HepG2 (cell line): ENCODE measurements at regions not wholly inside any gene's neighbourhood (a gene's known extent, or its start where the extent isn't known, plus 50 kb on each side); places are given as distances from the start of the nearest gene placed in this dataset.

Experiments used
- ATAC-seq: fragments of 200-7000 bp; cut with Tn5 transposase; 3 replicates; pipeline ENCODE4 v1.9.1; 2020; ENCODE audit warnings: mild to moderate bottlenecking, moderate library complexity
- BruUV-seq: library from RNA; stranded (reverse); fragments of 400-500 nt; replicated peaks from 2 replicates; lab custom pipeline; 2021; lab: Mats Ljungman, UMichigan
- CTCF ChIA-PET: fragments of 300-600 bp; formaldehyde crosslinking; extraction: SDS; loops from one replicate; lab custom pipeline; 2021; ENCODE audit warnings: low total read pairs, inconsistent platforms, low intra/inter-chr PET ratio; lab: Yijun Ruan, JAX
- POLR2A ChIA-PET: fragments of 350-600 bp; sonication (Branson Sonifier 250); formaldehyde crosslinking; loops from one replicate; lab custom pipeline; 2020; ENCODE audit warnings: antibody characterized with exemption, inconsistent platforms; lab: Yijun Ruan, JAX
- DNase-seq: peaks from one replicate; pipeline ENCODE4 v3.0.0-alpha.2; 2015; ENCODE audit warnings: low spot score
- FAIRE-seq: peaks from 3 replicates; lab custom pipeline; 2011; peaks lifted over from hg19 to GRCh38; lab: Jason Lieb, UNC
- H2AFZ ChIP-seq: one replicate; pipeline ENCODE4 v1.6.1; 2011; ENCODE audit warnings: low read length, inconsistent platforms
- H3K27ac ChIP-seq: fragments of 300-600 bp; 3 replicates; pipeline ENCODE4 v1.8.0; 2011; ENCODE audit warnings: mixed run types, mild to moderate bottlenecking, mixed read lengths, low read length, inconsistent platforms; ENCODE audit not compliant: insufficient read depth; ENCODE audit errors: extremely low read length
- H3K27me3 ChIP-seq, 2 experiments: fragments of 200-600 bp in 1 of 2; 2 replicates in 1 of 2; 3 replicates in 1 of 2; pipeline versions ENCODE4 v1.6.0 to v1.8.0; 2011; ENCODE audit warnings: low read length in 2 of 2, mild to moderate bottlenecking in 2 of 2, moderate library complexity in 2 of 2, inconsistent platforms in 1 of 2; ENCODE audit not compliant: insufficient read depth in 2 of 2, control insufficient read depth in 1 of 2
- H3K36me3 ChIP-seq, 2 experiments: fragments of 200-600 bp in 1 of 2; replicated peaks in 1 of 2; 2 replicates in 1 of 2; 3 replicates in 1 of 2; pipeline versions ENCODE4 v1.5.1 to v1.8.0; 2011; ENCODE audit warnings: low read length in 2 of 2, inconsistent platforms in 1 of 2; ENCODE audit not compliant: insufficient read depth in 2 of 2, control insufficient read depth in 1 of 2
- H3K4me1 ChIP-seq: 2 replicates; pipeline ENCODE4 v1.5.1; 2012; ENCODE audit warnings: low read length, inconsistent platforms; ENCODE audit not compliant: insufficient read depth
- H3K4me2 ChIP-seq: 2 replicates; pipeline ENCODE4 v1.6.0; 2011; ENCODE audit warnings: low read depth, low read length, inconsistent platforms
- H3K4me3 ChIP-seq, 3 experiments: fragments of 200-600 bp in 1 of 3; sonication (generic), shearing (Covaris generic) in 1 of 3; replicated peaks in 1 of 3; 2 replicates each; pipeline ENCODE4 v1.5.1; 2011 to 2016; ENCODE audit warnings: low read length in 3 of 3, inconsistent platforms in 2 of 3, low read depth in 2 of 3, mild to moderate bottlenecking in 2 of 3, control low read depth in 1 of 3, mixed read lengths in 1 of 3; ENCODE audit not compliant: insufficient read depth in 1 of 3
- H3K79me2 ChIP-seq: one replicate; pipeline ENCODE4 v1.6.1; 2011; ENCODE audit warnings: low read length, inconsistent platforms; ENCODE audit not compliant: insufficient read depth
- H3K9ac ChIP-seq: 2 replicates; pipeline ENCODE4 v1.6.0; 2011; ENCODE audit warnings: mild to moderate bottlenecking, low read depth, low read length, inconsistent platforms; ENCODE audit not compliant: insufficient read depth
- H3K9me3 ChIP-seq: 2 replicates; pipeline ENCODE4 v1.5.1; 2012; ENCODE audit warnings: mild to moderate bottlenecking, low read length
- H4K20me1 ChIP-seq: 2 replicates; pipeline ENCODE4 v1.6.0; 2011; ENCODE audit warnings: inconsistent platforms, mild to moderate bottlenecking, low read length, moderate library complexity; ENCODE audit not compliant: insufficient read depth
- ELF3 ChIP-seq: IDR thresholded peaks from 2 replicates; pipeline ENCODE4 v1.6.1; 2016; ENCODE audit warnings: missing genetic modification reagents, missing compliant biosample characterization
- ERF ChIP-seq: IDR thresholded peaks from 2 replicates; pipeline ENCODE4 v1.6.1; 2018; ENCODE audit warnings: missing biosample characterization, missing genetic modification reagents
- HIVEP1 ChIP-seq: sonication (generic); formaldehyde crosslinking; IDR thresholded peaks from 2 replicates; pipeline ENCODE4 v1.4.0; 2020; ENCODE audit warnings: mild to moderate bottlenecking, missing genetic modification reagents
- ISL2 ChIP-seq: sonication (generic); formaldehyde crosslinking; IDR thresholded peaks from 2 replicates; pipeline ENCODE4 v1.5.0; 2020; ENCODE audit warnings: missing genetic modification reagents
- KAT8 ChIP-seq: IDR thresholded peaks from 2 replicates; pipeline ENCODE4 v1.6.1; 2016; ENCODE audit warnings: missing genetic modification reagents, missing compliant biosample characterization
- MAFG ChIP-seq: sonication (generic); formaldehyde crosslinking; IDR thresholded peaks from 2 replicates; pipeline ENCODE4 v1.5.1; 2020; ENCODE audit warnings: mild to moderate bottlenecking, missing genetic modification reagents
- MED1 ChIP-seq: sonication (generic); formaldehyde crosslinking; IDR thresholded peaks from 2 replicates; pipeline ENCODE4 v1.4.0; 2020; ENCODE audit warnings: missing genetic modification reagents
- NRL ChIP-seq: sonication (generic); formaldehyde crosslinking; IDR thresholded peaks from 2 replicates; pipeline ENCODE4 v1.5.0; 2020; ENCODE audit warnings: missing genetic modification reagents, mild to moderate bottlenecking, moderate library complexity, borderline replicate concordance
- PRPF4 ChIP-seq: fragments of 200-400 bp; formaldehyde crosslinking; IDR thresholded peaks from 2 replicates; pipeline ENCODE4 v1.6.1; 2016; ENCODE audit warnings: low read length, low read depth; ENCODE audit not compliant: poor library complexity, severe bottlenecking
- RFX5 ChIP-seq: IDR thresholded peaks from 2 replicates; pipeline ENCODE4 v1.6.1; 2011; ENCODE audit warnings: low read depth, low read length, improper control_type of control experiment
- SMARCC2 ChIP-seq: fragments of 450-650 bp; IDR thresholded peaks from 2 replicates; pipeline ENCODE4 v1.6.1; 2017; ENCODE audit warnings: antibody characterized with exemption, mild to moderate bottlenecking
- ZBTB21 ChIP-seq: sonication (generic); formaldehyde crosslinking; IDR thresholded peaks from 2 replicates; pipeline ENCODE4 v1.4.0; 2020; ENCODE audit warnings: missing genetic modification reagents
- ZBTB42 ChIP-seq: sonication (generic); formaldehyde crosslinking; IDR thresholded peaks from 2 replicates; pipeline ENCODE4 v1.5.0; 2020; ENCODE audit warnings: mild to moderate bottlenecking, missing genetic modification reagents
- ZNF224 ChIP-seq: sonication (generic); formaldehyde crosslinking; IDR thresholded peaks from 2 replicates; pipeline ENCODE4 v1.5.0; 2020; ENCODE audit warnings: mild to moderate bottlenecking, missing genetic modification reagents
- WGBS: methylation state at CpG from one replicate; pipeline ENCODE4 v1.1.6; 2017; ENCODE audit warnings: low lambda C conversion rate; 5-methylcytosine and 5-hydroxymethylcytosine counted together
- in situ Hi-C: cut with HindIII; loops from 2 replicates; pipeline ENCODE4 v1.10.0; 2017; ENCODE audit warnings: low pct_unique_long_range_greater_than_20kb; ENCODE audit not compliant: extremely low pct_ligation_motif_present
- intact Hi-C: fragments of 100-400 bp; cut with micrococcal nuclease; formaldehyde crosslinking; loops from one replicate; pipeline ENCODE4 v1.10.0; 2022; ENCODE audit not compliant: unreplicated experiment
- TF ChIP-seq, protein P1 (sequence below): IDR thresholded peaks from 2 replicates; pipeline ENCODE4 v1.6.1; 2012; ENCODE audit warnings: inconsistent platforms
- TF ChIP-seq, protein P2 (sequence below): IDR thresholded peaks from 2 replicates; pipeline ENCODE4 v1.6.1; 2016; ENCODE audit warnings: low read depth, borderline replicate concordance
- TF ChIP-seq, protein P3 (sequence below): IDR thresholded peaks from 2 replicates; pipeline ENCODE4 v1.6.1; 2016; ENCODE audit warnings: control low read depth
- TF ChIP-seq, protein P4 (sequence below): sonication (generic); formaldehyde crosslinking; IDR thresholded peaks from 2 replicates; pipeline ENCODE4 v1.5.0; 2020; ENCODE audit warnings: mild to moderate bottlenecking, missing genetic modification reagents
- TF ChIP-seq, protein P5 (sequence below): sonication (generic); formaldehyde crosslinking; IDR thresholded peaks from 2 replicates; pipeline ENCODE4 v1.5.0; 2020; ENCODE audit warnings: missing genetic modification reagents

DNA sequence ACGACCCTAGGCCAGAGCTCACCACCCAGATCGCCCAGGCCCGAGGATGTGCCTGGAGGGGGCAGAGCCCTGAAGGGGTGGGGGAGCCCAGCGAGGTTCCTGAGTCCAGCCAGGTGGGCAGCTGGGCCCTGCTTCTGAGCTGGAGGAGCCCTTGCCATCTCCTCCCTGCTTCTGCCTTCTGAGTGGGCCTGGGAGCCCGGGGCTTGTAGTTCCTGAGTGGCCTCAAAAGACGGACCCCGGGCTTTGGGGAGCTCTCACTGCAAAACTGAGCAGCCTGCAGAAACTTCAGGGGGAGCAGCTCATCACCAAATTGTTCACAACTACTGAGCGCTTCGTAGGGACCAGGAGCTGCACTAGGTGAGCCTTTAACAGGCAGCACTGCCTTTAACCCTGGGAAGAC, 112.1 kb downstream of the NCOR2 start:
- Histone ChIP-seq H3K4me1 (no peaks in the 10 kb centered on the region), H3K9ac (no peak overlapping the region), H3K27ac (no peak overlapping the region), H3K4me2 (no peak overlapping the region), H3K9me3 (no peaks in the 10 kb centered on the region), H3K79me2 (no peaks in the 10 kb centered on the region), H4K20me1 (peaks cover 6% of the 10 kb centered on the region; the same call in 1 of the 2 replicates), H3K4me3 (no peak overlapping the region), H3K36me3 (peaks cover 15 to 18% of the 10 kb centered on the region in 2 experiments; a peak in 4 of 5 replicates), H3K27me3 (no peaks in the 10 kb centered on the region), H2AFZ (no peak overlapping the region)
- TF ChIP-seq PRPF4 (no peak), MED1 (CRISPR knock-in tag) (no peak), ZBTB21 (CRISPR knock-in tag) (no peak), HIVEP1 (CRISPR knock-in tag) (no peak), RFX5 (no peak), ISL2 (CRISPR knock-in tag) (no peak), ERF (no peak), ZNF224 (CRISPR knock-in tag) (no peak), KAT8 (CRISPR knock-in tag) (no peak), SMARCC2 (no peak), ELF3 (CRISPR knock-in tag) (no peak), NRL (CRISPR knock-in tag) (no peak), ZBTB42 (CRISPR knock-in tag) (no peak), MAFG (no peak)
- TF ChIP-seq, protein P1, sequence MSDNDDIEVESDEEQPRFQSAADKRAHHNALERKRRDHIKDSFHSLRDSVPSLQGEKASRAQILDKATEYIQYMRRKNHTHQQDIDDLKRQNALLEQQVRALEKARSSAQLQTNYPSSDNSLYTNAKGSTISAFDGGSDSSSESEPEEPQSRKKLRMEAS, result no peak
- TF ChIP-seq, protein P2, sequence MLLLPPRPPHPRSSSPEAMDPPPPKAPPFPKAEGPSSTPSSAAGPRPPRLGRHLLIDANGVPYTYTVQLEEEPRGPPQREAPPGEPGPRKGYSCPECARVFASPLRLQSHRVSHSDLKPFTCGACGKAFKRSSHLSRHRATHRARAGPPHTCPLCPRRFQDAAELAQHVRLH, result no peak
- TF ChIP-seq, protein P3, sequence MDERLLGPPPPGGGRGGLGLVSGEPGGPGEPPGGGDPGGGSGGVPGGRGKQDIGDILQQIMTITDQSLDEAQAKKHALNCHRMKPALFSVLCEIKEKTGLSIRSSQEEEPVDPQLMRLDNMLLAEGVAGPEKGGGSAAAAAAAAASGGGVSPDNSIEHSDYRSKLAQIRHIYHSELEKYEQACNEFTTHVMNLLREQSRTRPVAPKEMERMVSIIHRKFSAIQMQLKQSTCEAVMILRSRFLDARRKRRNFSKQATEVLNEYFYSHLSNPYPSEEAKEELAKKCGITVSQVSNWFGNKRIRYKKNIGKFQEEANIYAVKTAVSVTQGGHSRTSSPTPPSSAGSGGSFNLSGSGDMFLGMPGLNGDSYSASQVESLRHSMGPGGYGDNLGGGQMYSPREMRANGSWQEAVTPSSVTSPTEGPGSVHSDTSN (CRISPR knock-in tag), result no peak
- TF ChIP-seq, protein P4, sequence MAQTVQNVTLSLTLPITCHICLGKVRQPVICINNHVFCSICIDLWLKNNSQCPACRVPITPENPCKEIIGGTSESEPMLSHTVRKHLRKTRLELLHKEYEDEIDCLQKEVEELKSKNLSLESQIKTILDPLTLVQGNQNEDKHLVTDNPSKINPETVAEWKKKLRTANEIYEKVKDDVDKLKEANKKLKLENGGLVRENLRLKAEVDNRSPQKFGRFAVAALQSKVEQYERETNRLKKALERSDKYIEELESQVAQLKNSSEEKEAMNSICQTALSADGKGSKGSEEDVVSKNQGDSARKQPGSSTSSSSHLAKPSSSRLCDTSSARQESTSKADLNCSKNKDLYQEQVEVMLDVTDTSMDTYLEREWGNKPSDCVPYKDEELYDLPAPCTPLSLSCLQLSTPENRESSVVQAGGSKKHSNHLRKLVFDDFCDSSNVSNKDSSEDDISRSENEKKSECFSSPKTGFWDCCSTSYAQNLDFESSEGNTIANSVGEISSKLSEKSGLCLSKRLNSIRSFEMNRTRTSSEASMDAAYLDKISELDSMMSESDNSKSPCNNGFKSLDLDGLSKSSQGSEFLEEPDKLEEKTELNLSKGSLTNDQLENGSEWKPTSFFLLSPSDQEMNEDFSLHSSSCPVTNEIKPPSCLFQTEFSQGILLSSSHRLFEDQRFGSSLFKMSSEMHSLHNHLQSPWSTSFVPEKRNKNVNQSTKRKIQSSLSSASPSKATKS, result no peak
- TF ChIP-seq, protein P5, sequence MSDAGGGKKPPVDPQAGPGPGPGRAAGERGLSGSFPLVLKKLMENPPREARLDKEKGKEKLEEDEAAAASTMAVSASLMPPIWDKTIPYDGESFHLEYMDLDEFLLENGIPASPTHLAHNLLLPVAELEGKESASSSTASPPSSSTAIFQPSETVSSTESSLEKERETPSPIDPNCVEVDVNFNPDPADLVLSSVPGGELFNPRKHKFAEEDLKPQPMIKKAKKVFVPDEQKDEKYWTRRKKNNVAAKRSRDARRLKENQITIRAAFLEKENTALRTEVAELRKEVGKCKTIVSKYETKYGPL (CRISPR knock-in tag), result no peak
- 93% methylated on average over 8 of the region's 9 CpGs for WGBS
- no TSS peak for BruUV-seq
- intact Hi-C loops (no loop called here), in situ Hi-C loops (no loop called here)
- DNase-seq, result no peak
- ATAC-seq, result no peak
- POLR2A ChIA-PET, result no interaction called here
- CTCF ChIA-PET, result no interaction called here
- FAIRE-seq, result no peak
